GM21526 (cell line): ENCODE measurements at regions not wholly inside any gene's neighbourhood (a gene's known extent, or its start where the extent isn't known, plus 50 kb on each side); places are given as distances from the start of the nearest gene placed in this dataset.
"Not testable (repeated sequence)": the region's sequence is repeated elsewhere in the genome, so short reads cannot be mapped to it uniquely, and the experiment has no call there.

ENCODE experiments used
- ATAC-seq: cut with Tn5 transposase; IDR thresholded peaks from one replicate; pipeline ENCODE4 v1.9.1; 2021; ENCODE audit warnings: moderate library complexity; ENCODE audit not compliant: unreplicated experiment, low FRiP score

DNA sequence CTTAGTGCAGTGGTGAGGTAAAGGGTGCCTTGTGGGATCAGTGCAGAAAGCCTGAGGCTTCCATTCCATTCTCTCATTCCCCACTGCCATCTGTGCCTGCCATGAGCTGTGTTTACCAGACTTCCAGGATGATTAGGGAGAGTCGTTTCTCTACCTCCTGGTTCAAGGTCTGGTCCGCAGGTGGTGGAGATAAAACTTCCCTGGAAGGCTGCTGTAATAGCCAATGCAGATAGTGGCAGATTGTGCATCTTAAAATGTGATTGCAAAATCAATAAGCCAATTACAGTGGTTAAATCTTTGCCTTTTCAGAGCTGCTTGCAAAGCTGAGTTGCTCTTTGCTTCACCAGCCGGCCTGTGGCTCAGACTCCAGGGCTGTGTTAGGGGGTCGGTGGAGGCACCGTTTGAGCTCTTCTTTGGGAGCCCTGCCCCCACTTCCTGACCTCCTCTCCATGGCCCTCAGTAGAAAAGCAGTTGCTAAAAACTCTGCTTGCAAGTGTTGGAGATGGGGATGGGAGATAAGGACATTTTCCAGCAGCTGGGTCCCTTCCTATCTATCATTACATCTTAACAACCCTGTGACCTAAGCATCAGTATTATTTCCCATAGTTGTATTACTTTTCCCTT lies 95.2 kb upstream of the HS6ST1 start:
- no peak for ATAC-seq

DNA sequence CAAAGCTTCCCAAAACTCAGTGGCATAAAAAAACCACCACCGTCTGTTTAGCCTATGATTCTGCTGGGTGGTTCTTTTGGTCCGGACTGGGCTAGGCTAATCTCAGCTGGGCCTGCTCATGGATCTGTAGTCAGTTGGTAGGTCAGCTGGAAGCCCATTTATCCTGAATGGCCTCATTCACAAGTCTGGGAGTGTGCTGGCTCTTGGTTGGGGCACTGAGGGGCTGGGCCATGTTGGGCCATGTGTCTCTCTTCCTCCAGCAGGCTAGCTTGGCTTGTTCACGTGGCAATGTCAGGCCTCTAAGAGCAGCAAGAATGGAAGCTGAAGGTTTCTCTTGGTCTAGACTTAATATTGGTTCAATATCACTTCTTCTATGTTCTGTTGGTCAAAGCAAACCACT lies 95.7 kb upstream of the HS6ST1 start:
- no peak for ATAC-seq

DNA sequence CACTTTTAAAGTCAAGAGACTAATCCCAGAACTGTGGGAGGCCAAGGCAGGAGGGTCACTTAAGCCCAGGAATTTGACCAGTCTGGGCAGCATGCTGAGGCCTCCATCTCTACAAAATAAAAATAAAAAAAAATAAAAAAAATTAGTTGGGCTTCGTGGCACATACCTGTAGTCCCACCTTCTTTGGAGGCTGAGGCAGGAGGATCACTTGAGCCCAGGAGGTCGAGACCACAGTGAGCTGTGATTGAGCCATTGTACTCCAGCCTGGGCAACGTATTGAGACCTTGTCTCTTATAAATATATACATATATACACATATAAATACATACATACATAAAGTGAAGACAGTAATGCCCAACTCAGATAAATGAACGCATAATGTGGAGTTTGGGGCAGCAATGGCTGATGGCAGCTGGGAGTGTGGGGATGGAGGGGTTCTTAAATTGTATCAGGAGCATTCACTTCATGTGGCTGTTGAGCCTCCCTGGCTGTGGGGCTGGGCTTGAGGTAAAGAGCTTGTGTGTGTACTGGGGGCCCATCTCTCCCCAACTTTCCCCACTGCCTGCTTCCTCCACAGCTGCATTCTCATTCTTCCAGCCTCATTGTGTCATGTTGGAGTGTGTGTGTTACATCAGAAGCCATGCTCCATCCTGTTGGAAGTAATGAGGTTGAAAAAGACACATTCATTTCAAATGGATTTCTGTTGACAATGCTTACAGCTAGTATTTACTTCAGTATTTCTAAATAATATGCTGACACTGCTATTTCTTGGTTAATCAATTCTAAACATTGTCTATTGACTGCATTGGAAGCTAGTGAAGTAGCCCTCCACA lies 96.5 kb upstream of the HS6ST1 start:
- ATAC-seq, result no peak

DNA sequence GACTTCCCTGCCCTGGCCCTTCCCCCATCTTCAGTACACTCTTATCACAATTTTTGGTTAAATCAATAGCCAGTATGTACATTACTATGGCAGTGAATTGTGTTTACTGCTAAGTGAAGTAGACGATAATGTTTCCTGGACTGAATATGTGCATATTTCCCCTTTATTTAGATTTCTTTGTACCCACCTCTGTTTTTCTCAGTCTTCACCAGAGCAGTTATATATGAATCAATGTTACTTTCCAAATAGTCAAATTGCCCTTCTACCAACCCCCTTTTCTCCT lies 97.1 kb upstream of the HS6ST1 start:
- ATAC-seq, result no peak

DNA sequence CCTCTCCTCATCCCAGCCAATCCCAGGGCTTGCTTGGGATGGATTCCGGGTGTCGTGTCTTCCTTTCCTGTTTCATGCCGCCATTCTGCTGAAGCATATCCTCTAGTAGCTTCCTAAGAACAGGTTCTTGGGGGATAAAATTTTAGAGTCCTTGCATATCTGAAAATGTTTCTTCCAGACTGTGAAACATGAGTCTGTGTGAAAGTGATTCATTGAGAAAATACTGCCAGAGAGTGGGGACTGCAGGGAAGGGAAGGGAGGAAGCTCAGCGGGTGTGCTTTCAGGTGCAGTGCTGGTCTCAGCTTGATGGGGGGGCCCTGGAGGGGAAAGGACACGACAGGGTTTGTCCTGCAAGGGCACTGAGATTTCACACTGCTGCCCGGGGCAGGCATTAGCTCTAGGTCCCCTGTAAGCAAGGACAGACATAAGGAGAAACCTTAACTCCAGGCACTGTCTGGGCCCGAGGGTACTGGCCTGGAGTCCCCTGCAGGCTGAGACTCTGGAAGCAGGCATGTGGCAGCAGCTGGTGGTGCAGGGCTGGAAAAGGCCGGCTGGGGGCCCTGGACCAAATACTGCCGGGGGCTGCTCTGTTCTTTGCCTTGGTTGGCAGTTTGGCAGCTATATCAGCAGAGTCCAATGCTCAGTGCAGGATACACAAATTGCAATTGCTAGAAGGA lies 97.6 kb upstream of the HS6ST1 start:
- ATAC-seq, result no peak

DNA sequence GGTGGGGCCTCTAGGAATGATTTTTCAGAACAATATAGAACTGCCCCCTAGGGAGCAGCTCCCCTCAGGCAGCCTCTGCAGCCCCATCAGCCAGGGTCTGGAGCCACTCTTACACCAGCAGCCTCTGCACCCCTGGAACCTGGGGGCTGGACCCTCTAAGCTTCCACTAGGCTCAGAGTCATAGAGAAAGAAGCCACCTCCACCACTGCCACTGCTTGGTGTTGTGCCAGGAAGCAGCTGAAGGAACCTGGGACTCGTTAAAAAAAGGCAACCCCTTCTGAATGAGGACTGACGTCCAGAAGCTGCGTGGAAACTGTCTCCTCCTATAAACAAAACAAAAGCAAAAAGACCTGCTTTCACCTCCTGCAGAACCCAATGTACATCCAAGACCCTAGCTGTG lies 98.1 kb upstream of the HS6ST1 start:
- ATAC-seq, result no peak

DNA sequence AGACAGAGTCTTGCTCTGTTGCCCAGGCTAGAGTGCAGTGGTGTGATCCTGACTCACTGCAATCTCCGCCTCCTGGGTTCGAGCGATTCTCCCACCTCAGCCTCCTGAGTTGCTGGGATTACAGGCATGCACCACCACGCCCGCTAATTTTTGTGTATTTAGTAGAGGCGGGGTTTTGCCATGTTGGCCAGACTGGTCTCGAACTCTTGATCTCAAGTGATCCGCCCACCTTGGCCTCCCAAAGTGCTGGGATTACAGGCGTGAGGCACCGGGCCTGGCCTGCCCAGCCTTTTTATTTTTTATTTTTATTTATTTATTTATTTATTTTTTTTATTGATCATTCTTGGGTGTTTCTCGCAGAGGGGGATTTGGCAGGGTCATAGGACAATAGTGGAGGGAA lies 98.6 kb upstream of the HS6ST1 start:
- ATAC-seq, result not testable (repeated sequence)

DNA sequence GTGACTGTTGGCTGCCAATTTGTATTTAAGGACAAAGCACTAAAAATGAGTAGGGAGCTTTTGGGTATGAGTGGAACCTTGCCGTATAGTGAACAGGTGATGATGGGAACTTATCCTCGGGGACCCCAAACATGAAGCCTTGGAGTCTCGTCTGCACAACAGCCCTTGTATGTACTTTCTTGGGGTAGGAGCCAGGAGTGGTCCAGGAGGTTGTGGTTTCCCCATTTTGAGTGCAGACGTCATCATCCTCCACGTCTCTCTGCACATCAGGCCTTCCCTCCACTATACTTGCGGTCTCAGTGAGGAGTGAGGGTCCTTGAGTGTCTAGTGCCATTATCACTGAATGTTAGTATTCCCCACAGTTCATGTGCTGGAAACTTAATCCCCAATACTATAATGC lies 101.5 kb upstream of the HS6ST1 start:
- no peak for ATAC-seq

DNA sequence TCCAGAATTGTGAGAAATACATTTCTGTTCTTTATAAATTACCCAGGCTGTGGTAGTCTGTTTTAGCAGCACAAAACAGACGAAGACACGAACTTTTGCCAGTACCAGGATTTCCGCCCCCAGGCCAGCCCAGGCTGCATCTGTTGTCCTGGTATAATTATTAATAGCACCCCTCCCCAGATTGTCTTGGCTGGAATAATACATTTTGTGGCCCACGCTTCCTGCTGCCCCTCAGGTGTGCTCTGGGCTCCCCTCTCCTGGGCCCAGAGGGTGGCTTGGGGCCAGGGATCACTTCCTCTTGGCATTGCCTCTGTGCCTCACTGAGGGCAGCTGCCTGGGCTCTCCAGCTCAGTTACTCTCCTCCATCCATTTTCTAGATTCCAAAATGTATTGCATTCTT lies 102.1 kb upstream of the HS6ST1 start:
- no peak for ATAC-seq

DNA sequence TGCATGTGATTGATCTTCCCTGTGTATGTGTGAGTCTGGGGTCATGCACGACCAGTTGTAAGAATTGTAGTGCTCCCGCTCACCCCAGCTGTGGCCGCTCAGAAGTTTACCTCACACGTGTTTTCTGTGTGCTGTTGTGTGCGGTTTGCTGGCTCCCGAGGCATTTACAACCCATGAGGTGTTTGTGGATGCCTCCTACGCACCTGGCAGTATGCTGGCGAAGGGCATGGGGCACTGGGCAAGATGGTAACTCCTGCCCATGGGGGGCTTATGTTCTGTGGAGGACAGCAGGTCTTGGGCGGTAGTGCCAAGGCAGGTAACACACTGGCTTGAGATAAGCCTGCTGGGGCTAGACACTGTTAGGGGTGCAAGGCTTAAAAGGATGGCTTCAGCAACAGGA lies 102.6 kb upstream of the HS6ST1 start:
- ATAC-seq, result no peak

DNA sequence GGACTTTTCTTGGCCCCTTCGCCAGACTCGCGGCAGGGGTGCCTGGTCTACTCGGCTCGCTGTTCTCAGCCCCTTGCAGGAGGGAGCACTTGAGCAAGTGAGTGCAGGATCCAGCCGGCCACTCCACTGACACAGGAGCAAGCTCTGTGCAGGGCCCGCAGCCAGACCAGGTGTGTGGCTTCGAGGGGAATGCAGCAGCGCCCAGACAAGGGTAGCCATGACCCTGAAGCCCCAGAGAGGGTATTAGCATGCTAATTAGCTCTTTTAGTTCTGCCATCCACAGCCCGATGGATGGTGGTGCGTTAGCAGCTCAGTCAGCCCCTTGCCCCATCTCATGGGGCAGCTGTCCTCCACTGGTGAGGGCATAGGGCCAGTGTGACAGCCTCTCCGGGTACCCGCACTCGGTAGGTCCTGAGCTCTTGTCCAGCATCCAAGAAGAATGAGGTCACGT lies 103.2 kb upstream of the HS6ST1 start:
- ATAC-seq, result no peak

DNA sequence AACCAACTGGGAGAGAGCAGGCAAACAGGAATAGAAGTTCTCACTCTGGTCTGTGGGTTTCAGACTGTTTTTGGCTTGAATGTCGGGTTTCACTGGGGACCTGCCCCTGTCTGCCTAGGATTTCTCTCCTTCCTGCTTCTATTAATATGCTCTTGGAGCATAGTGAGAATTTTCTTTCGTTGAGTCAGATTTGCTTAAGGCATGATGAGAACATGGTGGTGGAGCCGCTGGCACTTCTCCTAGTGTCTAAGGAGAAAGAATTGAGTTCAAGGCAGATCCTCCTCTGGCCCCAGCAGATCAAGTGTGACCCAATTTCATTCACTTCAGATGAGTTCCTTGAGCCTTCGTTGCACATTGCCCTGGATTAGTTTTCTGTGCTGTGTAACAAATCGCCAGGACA lies 103.9 kb upstream of the HS6ST1 start:
- no peak for ATAC-seq

DNA sequence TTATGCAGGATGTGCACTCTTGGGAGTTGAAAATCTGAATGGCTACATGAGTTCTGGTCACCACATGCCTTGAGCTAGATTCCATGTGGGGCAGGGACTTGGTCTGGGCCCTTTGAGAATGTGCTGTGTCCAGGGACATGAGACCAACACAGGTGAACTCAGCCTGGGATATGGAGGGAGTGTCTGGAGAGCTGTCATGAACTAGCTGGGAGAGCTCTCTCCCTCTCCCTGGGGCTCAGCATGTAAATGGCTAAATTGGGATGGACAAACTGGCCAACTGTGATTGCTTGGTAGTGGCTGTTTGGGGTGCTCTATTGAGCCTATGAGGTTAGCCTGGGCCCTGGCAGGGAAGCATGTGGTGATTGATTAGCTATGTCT lies 105.1 kb upstream of the HS6ST1 start:
- no peak for ATAC-seq

DNA sequence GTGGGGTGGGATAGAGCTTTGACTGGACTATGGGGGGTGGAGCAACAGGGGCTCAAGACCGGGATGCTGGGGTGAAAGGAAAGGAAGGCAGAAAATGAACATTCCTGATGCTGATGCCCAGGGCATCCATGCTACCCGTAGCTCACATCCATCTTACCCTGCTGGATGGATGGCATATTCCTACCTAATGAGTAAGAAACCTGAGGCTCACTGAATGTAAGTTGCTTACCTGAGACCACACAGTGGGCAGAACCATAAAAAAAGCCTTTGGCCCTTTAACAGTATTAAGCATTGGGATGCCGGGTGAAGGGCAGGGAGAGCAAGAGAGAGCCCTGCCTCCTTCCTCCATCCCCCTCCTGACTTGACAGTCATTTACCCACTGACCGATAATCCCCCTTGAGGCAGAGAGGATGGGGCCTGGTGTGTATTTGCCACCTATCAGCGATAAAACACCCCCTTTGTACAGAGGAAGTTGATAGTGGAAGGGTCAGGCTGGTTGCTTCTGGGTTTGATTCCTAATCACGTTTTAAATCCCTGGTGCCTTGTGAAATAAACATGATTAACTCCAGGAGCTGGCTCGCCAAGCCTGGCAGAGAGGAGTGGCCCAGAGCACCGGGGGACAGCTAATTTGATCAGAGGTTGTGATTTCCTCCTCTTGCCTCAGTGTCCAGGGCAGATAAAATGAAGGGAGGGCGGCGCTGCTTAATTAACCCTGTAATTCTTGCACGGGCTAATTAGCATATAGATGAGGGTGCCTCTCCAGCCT lies 105.9 kb upstream of the HS6ST1 start:
- no peak for ATAC-seq

DNA sequence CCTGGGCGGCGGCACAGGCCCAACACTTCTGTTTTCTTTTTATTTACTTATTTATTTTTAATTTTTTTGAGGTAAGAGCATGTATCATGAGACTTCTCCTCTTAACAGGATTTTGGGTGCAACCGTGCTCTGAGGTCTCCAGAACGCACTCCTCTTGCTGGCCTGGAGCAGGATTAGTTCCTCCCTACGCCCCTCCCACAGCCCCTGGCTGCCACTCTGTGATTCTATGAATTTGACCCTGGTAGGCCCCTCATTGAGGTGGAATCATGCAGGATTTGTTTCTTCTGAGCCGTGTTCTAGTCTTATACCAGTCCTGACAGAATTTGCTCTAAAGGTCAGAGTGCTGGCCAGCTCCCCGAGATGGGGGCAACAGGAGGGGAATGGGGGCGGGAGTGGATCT lies 106.5 kb upstream of the HS6ST1 start:
- no peak for ATAC-seq

DNA sequence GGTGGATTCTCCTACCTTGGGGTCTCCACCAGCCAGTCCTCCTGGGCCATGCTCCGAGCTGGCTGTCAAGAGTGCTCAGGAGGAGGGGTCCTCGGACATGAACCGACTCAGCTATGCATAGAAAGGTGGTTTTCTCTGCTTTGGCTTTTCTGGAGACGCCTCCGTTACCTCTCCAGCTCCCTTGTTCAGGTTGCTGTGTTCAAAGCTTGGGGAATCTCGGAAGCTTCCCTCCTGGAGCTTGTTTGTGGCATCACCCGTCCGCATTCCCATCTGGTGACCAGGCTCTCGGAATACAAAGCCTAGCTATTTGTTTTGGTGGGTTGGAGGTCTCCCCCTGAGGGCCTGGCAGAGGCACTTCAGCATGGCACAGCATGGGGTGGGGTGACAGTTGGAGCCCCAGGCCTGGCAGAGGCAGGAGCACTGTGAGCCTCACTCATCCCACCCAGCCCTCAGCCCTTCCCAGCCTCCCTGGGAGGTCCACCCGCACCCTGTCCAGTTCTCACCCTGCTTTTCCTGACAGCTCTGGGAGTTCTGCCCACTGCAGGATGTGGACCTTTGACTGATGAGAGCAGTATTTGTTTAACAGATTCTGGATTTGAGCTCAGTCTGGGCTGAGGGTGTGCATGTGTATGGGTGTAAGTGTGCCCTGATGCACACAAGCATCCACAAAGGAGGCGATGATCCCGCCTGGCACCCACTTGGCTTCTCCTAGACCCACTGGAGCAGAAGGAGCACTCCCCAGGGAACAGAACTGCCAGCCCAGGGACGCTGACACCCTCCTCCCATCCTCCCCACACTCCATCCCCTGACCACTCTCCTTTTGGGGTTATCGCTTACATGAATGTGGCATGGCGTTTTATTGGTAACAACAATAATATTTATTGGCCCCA lies 107.3 kb upstream of the HS6ST1 start:
- no peak for ATAC-seq

DNA sequence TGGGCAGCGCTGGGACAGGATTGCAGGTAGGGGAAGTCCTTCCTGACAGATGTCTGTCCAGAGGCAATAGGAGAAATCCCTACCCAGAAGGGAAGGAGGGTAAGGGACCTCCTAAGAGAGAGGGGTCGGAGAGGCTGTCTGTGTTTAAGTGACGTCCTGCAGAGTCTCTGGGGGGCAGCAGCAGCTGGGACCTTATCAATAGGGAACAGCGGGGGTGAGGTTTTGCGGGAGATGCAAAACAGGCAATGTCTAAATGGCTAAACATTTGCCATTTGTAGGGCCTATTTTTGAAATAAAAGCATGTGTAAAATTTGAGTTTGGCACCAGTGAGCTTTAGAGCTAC lies 108.7 kb upstream of the HS6ST1 start:
- no peak for ATAC-seq

DNA sequence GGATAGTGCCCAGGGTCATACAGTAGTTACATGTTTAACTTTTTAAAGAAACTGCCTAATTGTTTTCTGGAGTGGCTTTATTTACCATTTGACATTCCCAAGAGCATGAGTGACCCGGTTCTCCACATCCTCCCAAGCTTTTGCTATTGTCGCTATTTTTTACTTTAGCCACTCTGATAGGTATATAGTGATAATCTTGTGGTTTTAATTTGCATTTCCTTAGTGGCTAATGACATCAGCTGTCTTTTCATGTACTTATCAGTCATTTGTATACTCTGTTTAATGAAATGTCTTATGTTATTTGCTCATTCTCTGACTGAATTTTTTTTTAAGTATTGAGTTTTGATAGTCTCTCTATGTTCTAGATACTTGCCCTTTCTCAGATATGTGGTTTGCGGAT lies 109.7 kb upstream of the HS6ST1 start:
- ATAC-seq, result no peak

DNA sequence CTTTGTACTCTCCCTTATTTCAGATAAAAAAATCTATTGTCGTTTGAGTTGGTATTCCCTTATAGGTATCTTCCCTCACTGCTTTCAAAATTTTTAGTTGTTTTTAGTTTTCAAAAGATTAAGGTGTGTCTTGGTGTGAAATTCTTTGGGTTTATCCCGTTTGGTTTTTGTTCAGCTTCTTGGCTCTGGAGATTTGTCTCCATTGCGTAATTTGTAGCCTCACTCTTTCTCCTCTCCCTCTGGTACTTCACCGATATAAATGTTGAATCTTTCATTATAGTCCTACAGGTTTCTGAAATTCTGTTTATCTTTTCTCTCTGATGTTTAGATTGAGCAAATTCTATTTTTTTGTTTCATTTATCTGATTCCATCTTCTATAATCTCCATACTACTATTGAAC lies 113.8 kb upstream of the HS6ST1 start:
- ATAC-seq, result no peak

DNA sequence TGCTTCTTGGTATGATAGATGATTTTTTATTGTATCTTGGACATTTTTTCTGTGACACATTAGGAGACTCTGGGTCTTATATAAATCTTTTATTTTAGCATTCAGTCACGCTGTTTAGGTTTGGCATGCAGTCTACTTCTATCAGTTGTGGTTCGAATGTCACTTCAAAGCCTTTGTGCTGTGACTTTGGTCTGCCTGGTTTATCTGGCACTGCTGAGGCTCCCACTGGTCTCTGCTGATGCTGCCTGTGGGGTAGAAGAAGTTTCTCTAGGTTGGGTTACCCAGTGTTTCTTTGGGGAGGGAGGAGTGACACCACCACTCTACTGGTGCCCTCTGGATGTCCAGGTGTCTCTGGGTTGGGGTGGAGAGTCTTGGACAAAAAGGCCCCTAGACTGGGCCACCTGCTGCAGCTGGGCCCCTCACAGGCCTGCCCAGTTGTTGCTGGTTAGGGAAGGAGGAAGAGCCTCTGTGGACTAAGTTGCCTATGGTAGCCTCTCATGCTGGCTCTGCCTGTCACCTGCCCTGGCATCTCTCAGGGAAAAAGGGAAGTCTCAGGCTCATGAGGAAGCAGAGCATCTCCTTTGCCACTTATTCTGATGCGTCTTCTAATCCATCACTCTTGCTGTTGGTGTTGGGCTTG lies 115.4 kb upstream of the HS6ST1 start:
- ATAC-seq, result no peak
